ENCODE measurements at regions not wholly inside any gene's neighbourhood (a gene's known extent, or its start where the extent isn't known, plus 50 kb on each side); places are given as distances from the start of the nearest gene placed in this dataset.
"Not testable (repeated sequence)": the region's sequence is repeated elsewhere in the genome, so short reads cannot be mapped to it uniquely, and the experiment has no call there.

GRCh38 chr3:153028381-153028780, 133.6 kb upstream of the RAP2B start:
- DNase-seq (ENCODE audit: low spot score): peak; percentile 45

GRCh38 chr3:153029350-153029749, 132.7 kb upstream of the RAP2B start:
- DNase-seq (ENCODE audit: low spot score): no peak

GRCh38 chr3:153032891-153033290, 129.1 kb upstream of the RAP2B start:
- DNase-seq (ENCODE audit: low spot score): no peak

DNA sequence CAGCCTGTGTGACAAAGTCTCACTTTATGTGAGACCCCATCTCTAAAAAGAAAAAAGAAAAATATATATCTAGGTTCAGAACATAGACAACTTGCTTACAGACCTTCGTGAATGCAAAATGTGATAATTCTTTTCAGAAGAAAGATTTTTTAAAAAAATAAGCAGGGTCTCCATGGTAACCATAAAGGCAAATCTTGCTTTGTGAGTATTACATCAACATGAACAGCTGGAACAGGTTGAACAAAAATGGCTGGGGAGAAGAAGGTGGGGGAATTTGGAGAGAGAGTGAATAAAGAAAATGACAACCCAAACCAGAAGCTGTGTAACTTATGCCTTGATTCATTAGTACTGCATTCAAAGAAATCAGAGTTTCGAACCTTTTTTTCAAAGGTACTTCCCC, 125.2 kb upstream of the RAP2B start:
- no peak for DNase-seq (ENCODE audit: low spot score)

DNA sequence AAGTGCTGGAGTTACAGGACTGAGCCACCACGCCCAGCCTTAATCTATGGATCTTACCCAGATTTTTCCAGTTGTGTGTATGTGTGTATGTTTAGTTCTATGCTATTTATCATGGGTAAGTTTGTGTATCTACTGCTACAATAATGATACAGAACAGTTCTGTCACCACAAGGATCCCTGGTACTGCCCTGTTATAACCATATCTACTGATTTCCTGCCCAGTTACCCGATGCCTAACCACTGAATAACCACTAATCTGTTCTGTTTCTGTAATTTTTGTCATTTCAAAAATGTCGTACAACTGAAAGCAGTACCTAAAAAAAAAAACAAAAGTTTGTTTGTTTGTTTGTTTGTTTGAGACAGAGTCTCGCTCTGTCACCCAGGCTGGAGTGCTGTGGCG, 123.7 kb upstream of the RAP2B start:
- DNase-seq (ENCODE audit: low spot score): no peak

DNA sequence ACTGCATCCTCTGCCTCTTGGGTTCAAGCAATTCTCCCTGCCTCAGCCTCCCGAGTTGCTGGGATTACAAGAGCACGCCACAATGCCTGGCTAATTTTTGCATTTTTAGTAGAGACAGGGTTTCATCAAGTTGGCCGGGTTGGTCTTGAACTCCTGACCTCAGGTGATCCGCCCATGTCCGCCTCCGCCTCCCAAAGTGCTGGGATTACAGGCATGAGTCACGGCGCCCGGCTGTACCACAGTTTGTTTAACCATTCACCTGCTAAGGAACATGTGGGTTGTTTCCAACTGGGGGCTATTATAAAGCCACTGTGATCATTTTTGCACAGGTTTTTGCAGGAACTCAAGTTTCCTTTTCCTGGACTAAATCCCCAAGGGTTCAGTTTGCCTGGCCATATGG, 123.2 kb upstream of the RAP2B start:
- DNase-seq (ENCODE audit: low spot score): no peak

DNA sequence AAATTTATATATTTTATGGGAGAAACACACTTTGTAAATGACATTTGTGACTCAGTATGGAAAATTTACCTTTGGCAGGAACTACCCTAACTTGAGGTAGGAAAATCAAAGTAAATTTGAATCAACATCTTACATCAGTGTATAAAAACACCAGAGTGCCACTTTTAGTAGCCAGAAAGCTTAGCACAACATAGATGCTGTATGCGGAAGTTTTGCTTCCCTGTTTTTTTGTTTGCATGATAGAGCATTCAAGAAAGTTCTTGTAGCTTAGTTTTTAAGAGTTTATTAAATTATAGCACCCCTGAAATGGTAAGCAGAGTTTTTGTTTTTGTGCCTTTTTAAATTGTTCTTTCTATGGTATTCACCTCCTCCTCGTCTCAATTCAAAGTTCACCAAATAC, 120.8 kb upstream of the RAP2B start:
- no peak for DNase-seq (ENCODE audit: low spot score)

DNA sequence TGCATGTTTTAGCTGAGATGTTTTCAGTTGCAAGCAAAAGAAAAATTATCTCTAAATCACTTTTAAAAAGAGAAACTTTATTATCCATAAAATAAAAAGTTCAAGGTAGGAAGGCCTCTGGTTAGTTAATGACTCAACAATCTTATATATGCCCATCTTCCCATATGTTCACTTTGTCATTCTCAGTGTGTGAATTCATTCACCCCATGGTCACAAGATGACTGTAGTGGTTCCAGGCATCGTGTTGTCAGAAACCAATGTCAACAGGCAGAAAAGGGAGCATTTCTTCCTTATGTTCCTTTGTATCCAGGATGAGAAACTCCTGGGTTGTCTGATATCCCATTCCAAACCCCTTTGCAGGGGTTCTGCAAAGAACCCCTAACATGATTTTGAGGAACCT, 119.9 kb upstream of the RAP2B start:
- DNase-seq (ENCODE audit: low spot score): no peak

DNA sequence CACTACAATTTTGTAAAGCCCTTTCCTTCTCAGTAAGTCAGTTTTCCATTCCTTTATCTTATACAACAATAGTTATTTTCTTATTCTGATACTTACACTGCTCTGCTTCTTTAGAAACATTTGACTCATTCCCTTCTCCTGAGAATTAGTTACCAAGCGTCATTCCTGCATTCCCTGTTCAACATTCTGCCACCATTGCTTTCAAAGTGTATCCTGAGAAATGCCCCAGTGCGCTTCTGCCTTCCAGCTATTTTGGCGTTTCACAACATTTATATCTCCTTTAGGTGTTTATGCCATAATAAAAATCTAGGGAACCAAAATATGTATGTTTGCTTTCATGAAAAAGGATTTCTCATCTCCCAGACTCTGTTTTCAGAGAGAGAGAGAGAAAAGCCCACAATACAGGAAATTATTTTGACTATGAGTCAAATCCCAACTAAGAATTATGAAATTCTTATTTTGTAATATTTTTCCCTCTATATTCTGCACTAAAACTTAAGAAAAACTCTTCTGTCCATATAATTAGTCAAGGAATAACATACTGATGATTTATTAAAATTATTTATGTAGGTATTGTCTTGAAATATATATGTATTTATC, 118.2 kb upstream of the RAP2B start:
- DNase-seq (ENCODE audit: low spot score): no peak

- DNase-seq (ENCODE audit: low spot score): no peak
Observed at GRCh38 chr3:153045150-153045549, 116.9 kb upstream of the RAP2B start.

GRCh38 chr3:153050978-153051377, 111.0 kb upstream of the RAP2B start:
- no peak for DNase-seq (ENCODE audit: low spot score)

DNA sequence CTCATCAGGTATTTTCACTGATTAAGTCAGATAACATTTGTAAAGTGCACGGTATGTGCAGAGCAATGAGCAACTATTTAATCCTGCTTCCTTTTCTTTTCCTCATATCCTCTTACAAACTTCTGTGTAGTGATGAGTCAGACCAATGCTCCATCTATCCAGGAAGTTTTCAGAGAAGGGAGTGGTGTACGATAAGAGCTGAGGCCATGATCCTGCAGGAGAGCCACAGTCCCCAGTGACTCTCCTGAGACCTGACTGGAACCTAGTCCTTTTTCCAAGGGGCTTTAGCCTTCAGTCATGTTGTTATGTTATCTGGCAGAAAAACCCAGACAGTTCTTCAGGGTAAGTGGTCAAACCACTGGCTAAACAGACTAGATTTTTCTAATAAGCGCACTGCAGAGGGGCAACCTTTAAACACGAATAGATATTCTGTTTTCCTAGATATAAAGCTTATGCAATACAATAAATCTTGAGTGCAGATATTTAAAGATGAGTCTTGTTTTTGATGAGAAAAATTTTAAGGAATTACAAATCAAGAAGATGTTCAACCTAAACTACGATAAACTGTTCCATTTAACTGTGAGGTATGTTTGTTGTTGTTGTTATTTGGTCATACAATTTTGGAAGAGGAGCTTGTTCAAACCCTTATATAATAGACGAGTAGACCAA, 110.5 kb upstream of the RAP2B start:
- no peak for DNase-seq (ENCODE audit: low spot score)

DNA sequence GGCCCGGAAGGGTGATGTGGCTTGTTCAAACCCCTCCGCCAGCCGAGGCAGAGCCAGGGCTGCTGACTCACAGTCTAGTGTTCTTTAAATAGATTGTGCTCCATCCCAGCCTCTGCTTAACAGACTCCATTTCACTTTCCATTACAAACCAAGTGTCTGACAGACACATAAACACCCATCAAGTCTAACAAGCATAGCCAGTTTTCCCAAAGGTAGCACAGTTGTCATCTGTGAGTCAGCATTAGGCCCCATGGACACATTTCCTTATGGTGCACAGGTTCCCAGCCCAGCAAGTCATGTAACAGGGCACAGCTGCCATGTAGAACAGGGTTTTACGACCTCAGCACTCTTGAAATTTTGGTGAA, 109.9 kb upstream of the RAP2B start:
- DNase-seq (ENCODE audit: low spot score): no peak

- DNase-seq (ENCODE audit: low spot score): no peak
Observed at GRCh38 chr3:153055217-153055616, 106.8 kb upstream of the RAP2B start.

GRCh38 chr3:153055779-153056178, 106.2 kb upstream of the RAP2B start:
- DNase-seq (ENCODE audit: low spot score): no peak

DNA sequence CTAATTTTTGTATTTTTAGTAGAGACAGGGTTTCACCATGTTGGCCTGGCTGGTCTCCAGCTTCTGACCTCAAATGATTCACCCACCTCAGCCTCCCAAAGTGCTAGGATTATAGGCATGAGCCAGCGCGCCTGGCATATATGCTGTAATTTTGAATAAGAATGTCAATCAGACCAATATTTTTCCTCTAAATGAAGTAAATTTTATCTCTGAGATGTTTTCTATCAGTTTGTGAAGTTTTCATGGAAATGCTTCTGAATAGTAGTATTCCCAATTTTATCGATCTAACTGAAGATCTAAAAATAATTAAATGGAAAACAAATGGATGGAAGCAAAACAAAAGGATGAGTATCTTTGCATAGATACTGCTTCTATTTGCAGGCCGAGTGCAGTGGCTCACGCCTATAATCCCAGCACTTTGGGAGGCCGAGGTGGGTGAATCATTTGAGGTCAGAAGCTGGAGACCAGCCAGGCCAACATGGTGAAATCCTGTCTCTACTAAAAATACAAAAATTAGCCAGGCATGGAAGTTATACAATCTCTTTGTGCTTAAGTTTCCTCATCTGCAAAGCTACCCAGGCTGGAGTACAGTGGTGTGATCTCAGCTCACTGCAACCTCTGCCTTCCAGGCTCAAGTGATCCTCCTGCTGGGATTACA, 103.9 kb upstream of the RAP2B start:
- DNase-seq (ENCODE audit: low spot score): not testable (repeated sequence)

- DNase-seq (ENCODE audit: low spot score): no peak
Observed at GRCh38 chr3:153060346-153060745, 101.7 kb upstream of the RAP2B start.

GRCh38 chr3:153061938-153062528, 100.0 kb upstream of the RAP2B start:
- DNase-seq (ENCODE audit: low spot score): no peak

GRCh38 chr3:153063337-153063736, 98.7 kb upstream of the RAP2B start:
- no peak for DNase-seq (ENCODE audit: low spot score)

GRCh38 chr3:153066983-153067382, 95.0 kb upstream of the RAP2B start:
- DNase-seq (ENCODE audit: low spot score): no peak

- DNase-seq (ENCODE audit: low spot score): no peak
Observed at GRCh38 chr3:153069598-153070510, 92.2 kb upstream of the RAP2B start.

DNA sequence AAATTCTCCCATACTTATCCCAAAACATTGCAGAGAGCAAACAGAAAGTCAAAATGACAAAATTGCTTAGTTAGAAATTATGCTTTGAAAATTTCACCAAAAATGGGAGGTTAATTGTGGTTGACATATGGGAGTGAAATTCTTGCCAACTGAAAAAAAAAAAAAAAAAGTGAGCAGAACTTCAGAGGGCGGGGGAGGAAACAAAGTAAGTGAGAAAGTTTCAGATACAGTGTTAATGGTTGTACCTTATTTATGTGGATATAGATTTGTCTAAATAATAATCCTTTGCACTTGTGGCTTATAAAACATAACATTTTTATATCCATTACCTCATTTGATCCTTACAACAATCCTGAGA, 91.5 kb upstream of the RAP2B start:
- no peak for DNase-seq (ENCODE audit: low spot score)

Measured in NAMALWA (cell line).